Tongue (tissue), 1 donor: ENCODE measurements at regions not wholly inside any gene's neighbourhood (a gene's known extent, or its start where the extent isn't known, plus 50 kb on each side); places are given as distances from the start of the nearest gene placed in this dataset.
A peak's percentile ranks its signal among the peaks of the same experiment; 100 is the strongest.
"Not testable (repeated sequence)": the region's sequence is repeated elsewhere in the genome, so short reads cannot be mapped to it uniquely, and the experiment has no call there.

ENCODE experiments used
- DNase-seq: peaks from one replicate; pipeline ENCODE4 v3.0.0-alpha.2; 2015

DNA sequence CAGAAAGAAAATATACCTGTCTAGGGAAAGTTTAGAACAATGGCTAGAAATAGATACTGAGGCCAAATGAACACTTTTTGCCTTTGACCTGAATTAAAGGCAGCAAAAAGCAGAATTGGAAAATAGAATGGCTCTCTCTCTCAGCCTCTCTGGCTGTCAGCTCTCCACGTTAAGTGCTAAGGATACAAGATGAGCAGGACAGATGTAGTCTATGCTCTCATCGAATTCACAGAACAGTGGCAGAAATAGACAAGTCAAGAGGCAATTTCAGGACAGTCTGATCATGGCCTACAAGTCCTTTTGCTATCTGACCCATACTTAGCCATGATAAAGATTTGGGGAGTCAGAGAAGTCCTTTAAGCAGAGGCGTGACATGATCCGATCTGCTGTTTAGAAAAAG lies 120.2 kb upstream of the CREB1 start:
- DNase-seq: peak; percentile 12

GRCh38 chr2:207412787-207413310 lies 116.9 kb upstream of the CREB1 start:
- DNase-seq: no peak

- DNase-seq: no peak
These were observed 116.3 kb upstream of the CREB1 start for GRCh38 chr2:207413376-207413907.

DNA sequence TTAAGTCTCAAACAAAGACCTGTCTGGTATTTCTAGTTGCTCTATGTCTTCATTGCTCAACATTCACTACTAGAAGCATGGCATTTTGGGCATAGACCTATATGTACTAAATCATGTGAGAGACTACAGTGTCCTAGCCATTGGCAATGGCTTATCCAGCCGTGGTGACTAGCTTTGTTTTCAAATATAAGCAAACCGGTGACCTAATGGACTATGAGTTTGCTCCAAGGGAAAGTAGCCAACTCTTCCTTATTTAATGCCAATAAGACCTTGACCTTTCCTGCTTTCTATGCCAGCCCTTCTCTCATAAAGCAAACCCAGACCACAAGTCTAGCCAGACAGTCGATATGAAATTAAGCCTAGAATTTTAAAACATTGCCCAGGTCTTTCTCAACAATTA lies 113.7 kb upstream of the CREB1 start:
- DNase-seq: no peak

DNA sequence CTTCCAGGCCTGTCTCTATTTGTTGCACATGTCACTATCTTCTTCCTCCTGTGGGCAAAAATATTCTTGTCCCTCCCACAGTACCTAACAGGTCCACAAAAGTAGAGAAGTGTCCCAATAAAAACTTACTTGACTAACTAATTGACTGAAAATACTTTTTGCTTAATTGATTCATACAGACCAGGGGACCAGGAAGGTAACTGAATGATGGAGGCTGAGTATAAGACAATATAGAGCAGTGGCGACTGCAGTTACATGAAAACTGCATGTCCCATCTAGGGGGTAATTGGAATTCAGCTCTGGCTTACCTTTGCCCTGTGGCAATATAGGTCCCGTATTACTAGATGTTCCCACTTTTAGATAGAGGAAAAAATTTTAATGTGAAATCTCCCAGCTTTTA lies 112.9 kb upstream of the CREB1 start:
- DNase-seq: no peak

DNA sequence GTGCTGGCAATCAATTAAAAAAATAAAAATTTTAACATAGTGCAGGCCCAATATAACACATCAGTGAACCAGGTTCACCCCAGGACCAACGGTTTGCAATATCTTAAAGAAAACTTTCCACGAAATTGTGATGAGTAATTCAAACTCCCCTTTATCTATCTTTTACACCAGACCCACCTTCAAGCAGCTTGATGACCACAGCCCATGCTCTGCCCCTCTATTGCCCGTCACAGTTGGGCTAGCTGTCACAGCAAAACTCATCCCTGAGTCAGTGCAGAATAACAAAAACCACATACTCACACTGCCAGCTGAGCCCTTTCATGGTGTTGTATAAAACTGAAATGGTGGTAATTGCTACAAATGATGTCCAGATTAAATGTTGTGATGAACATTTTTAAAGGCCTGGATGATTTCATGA lies 112.5 kb upstream of the CREB1 start:
- no peak for DNase-seq

- no peak for DNase-seq
These were observed 111.3 kb upstream of the CREB1 start for GRCh38 chr2:207418419-207418818.

- DNase-seq: no peak
These were observed 110.4 kb upstream of the CREB1 start for GRCh38 chr2:207419331-207419730.

GRCh38 chr2:207421671-207422070 lies 108.1 kb upstream of the CREB1 start:
- no peak for DNase-seq

DNA sequence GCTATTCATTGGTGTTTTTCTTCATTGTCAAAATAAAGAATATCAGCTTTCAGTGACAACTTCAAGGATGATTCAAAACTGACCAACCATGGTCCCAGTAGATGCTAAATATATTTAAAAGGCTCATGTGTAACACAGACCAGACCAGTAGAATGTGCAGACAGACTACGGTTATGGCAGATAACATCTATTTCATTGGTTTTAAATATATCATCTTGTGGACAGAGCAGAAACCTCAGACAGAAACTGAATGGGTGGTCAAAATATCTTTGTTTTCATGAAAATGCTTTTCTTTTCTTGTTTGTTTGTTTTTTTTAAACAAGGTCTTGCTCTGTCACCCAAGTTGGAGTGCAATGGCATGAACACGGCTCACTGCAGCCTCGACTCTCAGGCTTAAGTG lies 107.4 kb upstream of the CREB1 start:
- DNase-seq: no peak

- no peak for DNase-seq
These were observed 105.9 kb upstream of the CREB1 start for GRCh38 chr2:207423886-207424285.

- no peak for DNase-seq
These were observed 101.8 kb upstream of the CREB1 start for GRCh38 chr2:207427986-207428385.

- DNase-seq: no peak
These were observed 101.2 kb upstream of the CREB1 start for GRCh38 chr2:207428573-207428972.

DNA sequence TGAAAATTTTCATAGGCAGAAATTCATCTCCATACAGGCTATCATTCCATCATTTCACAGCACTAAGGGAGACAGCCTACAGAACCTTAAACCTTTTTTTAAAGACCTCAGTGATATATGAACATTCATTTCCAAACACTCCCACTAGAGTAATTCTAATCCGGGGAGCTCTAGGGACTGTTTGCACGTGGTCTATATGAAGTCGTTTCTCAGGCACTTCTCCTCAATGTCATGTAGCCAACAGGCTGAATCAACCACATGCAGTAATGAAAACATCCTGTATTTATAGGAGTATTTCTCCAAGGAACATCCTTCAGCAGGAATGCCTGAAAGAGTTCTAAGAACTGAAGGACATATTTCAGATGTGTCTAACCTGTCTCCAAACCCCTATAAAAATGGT lies 97.3 kb upstream of the CREB1 start:
- no peak for DNase-seq

- DNase-seq: no peak
These were observed 95.5 kb upstream of the CREB1 start for GRCh38 chr2:207434306-207434705.

DNA sequence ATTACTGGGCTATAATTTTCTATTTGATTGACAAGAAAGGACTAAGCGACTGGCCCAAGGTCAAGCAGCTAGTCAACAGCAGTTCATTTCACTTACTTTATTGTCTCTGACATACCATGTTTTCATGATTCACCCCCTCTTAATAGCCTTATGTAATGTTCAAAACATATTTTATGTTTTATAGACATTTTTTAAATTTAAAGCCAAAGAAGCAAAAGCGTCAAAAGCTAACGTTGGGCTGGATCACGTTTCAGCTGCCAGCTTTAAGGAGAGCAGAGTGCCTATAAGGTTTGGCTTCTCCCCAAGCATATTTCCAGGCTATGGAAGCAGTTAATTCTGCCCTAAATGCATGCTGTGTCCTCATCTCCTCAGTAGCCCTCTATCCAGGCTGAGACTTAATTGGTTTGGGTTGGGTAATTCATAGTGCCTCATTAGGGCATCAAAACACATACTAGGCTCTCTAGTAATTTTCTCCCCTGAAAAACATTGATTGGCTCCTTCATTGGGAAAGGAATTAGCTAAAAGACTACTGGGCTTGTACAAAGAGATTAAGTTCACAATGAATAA lies 94.8 kb upstream of the CREB1 start:
- DNase-seq: no peak

DNA sequence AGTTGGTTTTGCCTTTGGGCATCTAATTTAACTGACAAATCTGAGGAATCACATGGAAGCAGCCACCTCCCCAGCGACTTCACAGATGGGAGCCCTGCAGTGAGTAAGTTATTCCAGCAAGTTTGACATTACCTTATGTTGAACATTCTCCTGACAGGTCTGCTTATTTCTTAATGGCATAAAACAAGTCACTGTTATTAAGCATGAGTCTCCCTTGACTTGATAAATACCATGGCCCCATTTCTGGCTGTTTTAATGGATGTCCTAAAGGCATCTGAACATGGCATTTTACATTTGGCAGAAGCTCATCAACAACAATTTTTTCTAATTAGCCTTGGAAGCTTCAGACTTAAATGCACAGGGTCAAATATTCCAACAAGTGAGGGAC lies 92.6 kb upstream of the CREB1 start:
- DNase-seq: peak; percentile 10

GRCh38 chr2:207437524-207438143 lies 92.1 kb upstream of the CREB1 start:
- peak; percentile 35 for DNase-seq

DNA sequence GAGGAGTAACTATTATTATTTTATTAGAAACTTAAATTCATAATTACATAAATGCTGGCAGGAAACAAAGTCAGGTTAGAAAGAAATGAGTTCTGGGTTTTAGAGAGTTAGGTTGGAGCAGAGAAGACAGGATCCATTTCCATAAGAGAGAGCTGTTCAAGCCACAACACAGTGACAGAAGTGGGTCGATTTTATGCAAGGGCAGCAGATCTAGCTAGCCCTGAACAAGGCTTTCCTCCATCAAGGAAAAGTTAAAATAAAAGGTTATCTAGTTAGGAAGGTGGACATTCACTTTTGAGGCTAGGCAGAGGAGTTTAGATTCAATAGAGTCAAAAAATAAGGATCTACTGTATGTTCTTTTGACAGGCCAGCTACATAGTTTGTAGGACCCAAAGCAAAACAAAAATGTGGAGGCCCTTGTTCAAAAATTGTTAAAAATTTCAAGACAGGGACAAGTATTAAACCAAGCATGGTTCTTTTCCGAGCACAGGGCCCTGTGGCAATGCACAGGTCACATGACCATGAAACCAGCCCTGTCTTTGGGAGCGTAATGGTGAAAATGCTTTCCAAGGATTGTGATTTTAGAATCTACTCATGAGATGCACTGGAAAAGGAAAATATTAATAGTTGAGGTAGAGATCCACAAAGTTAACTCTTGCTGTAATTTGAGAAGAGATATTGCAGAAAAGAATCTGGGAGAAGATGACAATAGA lies 91.2 kb upstream of the CREB1 start:
- DNase-seq: no peak

- DNase-seq: not testable (repeated sequence)
These were observed 89.9 kb upstream of the CREB1 start for GRCh38 chr2:207439881-207440280.

- DNase-seq: no peak
These were observed 85.0 kb upstream of the CREB1 start for GRCh38 chr2:207444756-207445155.

DNA sequence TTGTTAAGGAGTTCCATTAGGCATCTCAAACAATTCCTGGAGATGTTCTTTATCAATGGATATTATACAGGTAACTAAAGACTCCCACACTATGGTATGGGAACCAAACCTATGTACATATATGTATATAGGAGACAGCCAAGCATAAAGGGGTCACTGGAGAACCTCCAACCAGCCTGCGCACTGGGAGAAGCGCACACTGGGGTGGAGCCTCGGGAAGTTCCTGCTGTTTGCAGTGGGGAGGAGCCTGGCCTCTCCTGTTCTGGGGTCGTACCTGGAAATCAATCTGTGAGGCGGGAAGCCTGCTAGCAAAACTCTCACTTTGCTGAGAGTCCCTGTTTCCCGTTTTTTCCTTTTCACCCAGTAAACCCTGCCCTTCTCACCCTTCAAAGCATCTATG lies 83.1 kb upstream of the CREB1 start:
- DNase-seq: no peak

DNA sequence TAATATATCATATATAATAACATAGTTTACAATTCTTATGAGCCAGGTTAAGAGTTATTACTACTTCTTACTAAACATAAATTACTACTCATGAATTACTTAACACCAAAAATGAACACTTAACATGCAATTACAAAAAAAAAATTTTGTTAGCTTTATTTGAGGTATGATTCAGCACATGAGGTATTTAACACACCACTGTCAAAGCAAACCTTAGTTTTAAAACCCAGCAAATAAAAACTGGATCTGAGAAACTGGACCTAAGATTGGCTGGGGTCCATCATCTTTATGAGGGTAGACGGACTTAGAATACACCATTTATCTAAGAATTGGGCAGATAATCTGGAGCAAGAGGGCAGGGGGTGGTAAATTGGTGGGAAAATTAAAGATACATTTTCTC lies 81.8 kb upstream of the CREB1 start:
- DNase-seq: no peak
